PC-3 (cell line): ENCODE measurements at regions not wholly inside any gene's neighbourhood (a gene's known extent, or its start where the extent isn't known, plus 50 kb on each side); places are given as distances from the start of the nearest gene placed in this dataset.

Experiments used
- CTCF ChIP-seq: fragments of 300-600 bp; sonication (generic); conservative IDR thresholded peaks from 2 replicates; pipeline ENCODE4 v1.5.1; 2017; ENCODE audit warnings: antibody characterized with exemption, low read depth, mild to moderate bottlenecking, low read length
- EZH2phosphoT487 ChIP-seq: fragments of 300-600 bp; sonication (generic); IDR thresholded peaks from 2 replicates; pipeline ENCODE4 v1.6.1; 2018; ENCODE audit warnings: mild to moderate bottlenecking, antibody characterized with exemption, low read length, borderline replicate concordance

GRCh38 chr14:85198001-85198400 is 331.9 kb upstream of the FLRT2 start:
- TF ChIP-seq CTCF = no peak
- TF ChIP-seq EZH2phosphoT487 = no peak
